Coronary artery (tissue), 2 donors: ENCODE measurements at regions not wholly inside any gene's neighbourhood (a gene's known extent, or its start where the extent isn't known, plus 50 kb on each side); places are given as distances from the start of the nearest gene placed in this dataset.

Source experiments
- DNase-seq: peaks from one replicate; pipeline ENCODE4 v3.0.0-alpha.2; 2017; ENCODE audit warnings: low spot score
- H3K27ac ChIP-seq, 2 donors: fragments of 200-600 bp; sonication (generic); one replicate each; pipeline ENCODE4 v1.5.1; 2016 to 2019
- H3K4me3 ChIP-seq: fragments of 200-600 bp; sonication (generic); 2 replicates; pipeline ENCODE4 v1.5.1; 2016; ENCODE audit warnings: mild to moderate bottlenecking, moderate library complexity
- TF ChIP-seq, protein P1 (sequence below): fragments of 200-600 bp; sonication (generic); IDR thresholded peaks from one replicate; pipeline ENCODE4 v1.5.1; 2019; ENCODE audit warnings: antibody characterized with exemption

DNA sequence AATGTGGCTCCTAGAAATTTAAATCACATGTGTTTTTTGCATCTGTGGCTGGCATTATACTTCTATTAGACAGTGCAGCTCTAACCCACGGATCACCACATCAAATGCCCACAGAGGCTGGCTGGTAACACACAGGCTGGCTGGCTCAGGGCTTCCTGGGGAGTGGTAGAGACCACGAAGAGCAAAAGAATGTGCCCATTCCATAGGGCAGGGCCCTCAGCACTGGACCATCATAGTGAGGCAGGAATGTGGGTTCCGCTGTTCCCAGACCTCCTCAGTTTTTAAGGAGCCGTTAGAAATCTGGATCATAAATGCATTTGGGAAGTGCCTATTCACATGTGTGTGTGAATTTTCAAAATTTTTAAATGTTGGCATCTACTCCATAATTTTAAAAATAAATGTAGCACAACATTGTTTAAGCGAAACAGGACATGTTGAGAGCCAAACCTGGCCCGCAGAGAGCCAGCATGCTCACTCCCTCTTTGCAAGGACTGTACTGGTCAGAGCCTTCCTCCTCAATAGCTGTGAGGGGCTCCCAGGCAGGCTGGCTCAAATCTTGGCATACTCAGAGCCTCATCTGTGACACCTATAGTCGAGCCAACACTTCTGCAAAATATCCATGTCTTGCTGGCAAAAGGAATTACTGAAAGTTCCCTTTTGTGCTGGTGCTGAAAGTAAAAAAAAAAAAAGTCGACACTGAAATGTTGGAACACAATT is 190.5 kb downstream of the FNDC1 start:
- Histone ChIP-seq H3K4me3 (no peak overlapping the region), H3K27ac (peak overlapping the region in 1 of 2 donors; percentile 48)
- no peak for DNase-seq
- TF ChIP-seq, protein P1, sequence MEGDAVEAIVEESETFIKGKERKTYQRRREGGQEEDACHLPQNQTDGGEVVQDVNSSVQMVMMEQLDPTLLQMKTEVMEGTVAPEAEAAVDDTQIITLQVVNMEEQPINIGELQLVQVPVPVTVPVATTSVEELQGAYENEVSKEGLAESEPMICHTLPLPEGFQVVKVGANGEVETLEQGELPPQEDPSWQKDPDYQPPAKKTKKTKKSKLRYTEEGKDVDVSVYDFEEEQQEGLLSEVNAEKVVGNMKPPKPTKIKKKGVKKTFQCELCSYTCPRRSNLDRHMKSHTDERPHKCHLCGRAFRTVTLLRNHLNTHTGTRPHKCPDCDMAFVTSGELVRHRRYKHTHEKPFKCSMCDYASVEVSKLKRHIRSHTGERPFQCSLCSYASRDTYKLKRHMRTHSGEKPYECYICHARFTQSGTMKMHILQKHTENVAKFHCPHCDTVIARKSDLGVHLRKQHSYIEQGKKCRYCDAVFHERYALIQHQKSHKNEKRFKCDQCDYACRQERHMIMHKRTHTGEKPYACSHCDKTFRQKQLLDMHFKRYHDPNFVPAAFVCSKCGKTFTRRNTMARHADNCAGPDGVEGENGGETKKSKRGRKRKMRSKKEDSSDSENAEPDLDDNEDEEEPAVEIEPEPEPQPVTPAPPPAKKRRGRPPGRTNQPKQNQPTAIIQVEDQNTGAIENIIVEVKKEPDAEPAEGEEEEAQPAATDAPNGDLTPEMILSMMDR: no peak

DNA sequence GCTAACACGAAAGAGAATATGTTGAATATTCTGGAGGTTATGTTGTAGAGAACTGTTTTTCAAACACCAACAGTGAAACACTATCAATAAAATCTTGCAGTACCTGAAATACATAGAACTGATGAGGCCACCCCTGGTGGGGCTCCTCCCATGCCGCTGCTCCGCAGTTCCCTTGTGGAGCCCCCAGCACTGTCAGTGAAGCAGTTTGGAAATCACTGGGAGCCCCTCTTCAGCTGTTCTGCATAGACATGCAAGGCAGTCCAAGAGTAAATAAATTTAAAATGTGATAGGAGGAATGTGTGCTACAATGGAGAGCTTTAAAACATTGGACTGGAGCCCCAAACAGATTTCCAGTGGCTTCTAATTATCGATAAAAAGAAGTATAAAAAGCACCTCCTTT is 189.4 kb downstream of the FNDC1 start:
- no peak overlapping the region for H3K4me3 ChIP-seq
- H3K27ac ChIP-seq: no peak overlapping the region
- TF ChIP-seq, protein P1: no peak
- no peak for DNase-seq

DNA sequence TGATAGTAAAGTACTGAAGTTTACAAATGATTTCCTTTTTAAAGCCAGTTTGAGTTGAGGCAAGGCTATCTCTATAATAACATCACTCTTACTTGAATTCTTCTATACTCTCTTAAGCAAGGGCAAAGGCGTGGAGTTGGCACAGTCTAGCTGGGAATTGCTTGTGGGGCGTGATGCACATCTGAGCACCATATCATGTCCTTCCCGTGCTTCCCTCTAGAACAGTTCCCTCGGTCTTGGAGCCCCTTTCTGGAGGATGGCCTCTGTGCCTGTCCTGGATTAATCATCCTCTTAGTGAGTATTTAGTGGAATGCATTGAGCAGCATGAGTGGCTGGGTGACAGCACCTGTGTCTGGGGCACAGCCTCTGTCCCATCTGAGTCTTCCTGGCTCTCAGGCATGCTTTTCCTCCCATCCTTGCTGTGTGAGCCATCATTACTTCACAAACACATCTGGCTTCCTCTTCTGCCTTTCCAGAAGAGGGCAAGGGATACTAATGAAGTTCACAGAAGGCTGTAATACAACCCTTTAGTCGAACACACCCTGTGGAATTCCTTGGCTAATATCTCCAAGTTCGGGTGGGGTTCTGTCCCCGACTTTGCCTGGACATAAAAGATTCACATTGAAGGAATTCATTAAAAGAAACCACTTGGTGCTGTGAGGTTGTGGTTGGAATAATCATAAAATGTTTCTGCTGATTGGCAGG is 188.2 kb downstream of the FNDC1 start:
- TF ChIP-seq, protein P1: no peak

DNA sequence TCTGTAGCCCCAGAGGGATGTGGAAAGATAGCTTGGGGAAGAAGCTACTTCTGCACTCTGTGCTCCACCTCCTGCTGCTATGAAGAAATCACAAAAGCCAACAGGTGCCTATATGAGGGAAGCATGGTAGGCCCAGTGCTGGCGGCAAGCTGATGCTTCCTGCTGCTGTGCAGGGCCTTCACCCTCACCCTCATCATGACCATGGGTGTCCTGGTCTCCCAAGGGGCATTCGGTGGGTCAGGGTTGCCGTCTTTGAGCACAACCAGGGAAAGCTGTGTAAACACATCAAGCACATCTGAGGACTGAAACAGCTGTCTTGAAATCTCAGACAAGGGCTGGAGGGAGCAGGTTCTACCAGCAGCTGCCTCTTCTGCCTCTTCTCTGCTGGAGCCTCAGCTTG is 184.0 kb downstream of the FNDC1 start:
- TF ChIP-seq, protein P1: no peak
- Histone ChIP-seq H3K27ac (no peak overlapping the region), H3K4me3 (no peak overlapping the region)
- no peak for DNase-seq

More for the DNA sequence above, 188.2 kb downstream of the FNDC1 start:
- Histone ChIP-seq H3K27ac (no peak overlapping the region), H3K4me3 (no peak overlapping the region)
- no peak for DNase-seq

DNA sequence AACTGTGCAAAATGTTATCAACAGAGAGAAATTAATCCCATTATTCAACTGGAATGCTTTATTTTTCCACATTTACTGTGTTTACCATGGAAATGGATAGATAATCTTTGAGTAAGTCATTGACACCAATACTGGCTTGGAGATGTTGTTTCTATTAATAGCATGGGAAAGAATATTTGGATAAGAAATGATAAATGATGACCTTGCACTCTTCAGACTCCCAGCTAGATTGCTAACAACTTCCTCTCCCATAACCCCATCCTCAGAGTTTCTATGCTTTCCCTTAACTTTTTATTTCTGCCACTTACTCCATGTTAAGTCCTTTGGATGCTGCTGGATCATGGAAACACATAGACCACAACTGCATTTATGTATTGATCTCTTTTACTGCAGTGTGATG is 182.5 kb downstream of the FNDC1 start:
- no peak overlapping the region for H3K27ac ChIP-seq
- DNase-seq: no peak
- H3K4me3 ChIP-seq: no peak overlapping the region
- TF ChIP-seq, protein P1: no peak

DNA sequence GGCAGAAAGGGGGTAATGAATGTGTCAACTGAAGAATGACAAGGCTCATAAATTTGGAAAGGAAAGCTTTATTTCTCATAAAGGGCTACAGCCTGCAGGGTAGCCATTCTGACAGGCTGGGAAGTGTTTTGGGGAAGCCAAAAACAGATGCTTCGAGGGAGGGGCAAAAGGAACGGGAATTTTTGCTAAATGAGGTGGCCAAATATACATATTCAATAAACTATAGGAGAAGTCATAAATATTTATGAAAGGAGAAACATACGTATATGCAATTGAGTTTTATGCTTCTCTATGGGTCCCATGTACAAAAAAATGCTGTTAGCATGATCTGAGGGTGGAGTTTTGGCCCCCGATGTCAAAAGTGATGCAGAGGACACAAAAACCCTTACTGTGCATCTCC is 180.7 kb downstream of the FNDC1 start:
- TF ChIP-seq, protein P1: no peak
- DNase-seq: no peak
- no peak overlapping the region for H3K27ac ChIP-seq
- no peak overlapping the region for H3K4me3 ChIP-seq

DNA sequence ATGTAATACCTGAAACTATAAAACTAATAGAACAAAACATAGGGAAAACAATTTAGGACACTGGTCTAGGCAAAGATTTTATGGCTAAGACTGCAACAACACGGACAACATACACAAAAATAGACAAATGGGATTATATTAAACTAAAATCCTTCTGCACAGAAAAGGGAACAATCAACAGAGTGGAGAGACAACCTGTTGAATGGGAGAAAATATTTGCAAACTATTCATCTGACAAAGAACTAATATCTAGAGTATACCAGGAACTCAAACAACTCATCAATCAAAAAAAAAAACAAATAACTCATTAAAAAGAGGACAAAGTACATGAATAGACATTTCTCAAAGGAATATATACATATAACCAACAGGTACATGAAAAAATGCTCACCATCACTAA is 174.5 kb downstream of the FNDC1 start:
- no peak overlapping the region for H3K27ac ChIP-seq
- no peak for DNase-seq
- H3K4me3 ChIP-seq: no peak overlapping the region
- TF ChIP-seq, protein P1: no peak
